ENCODE measurements at regions not wholly inside any gene's neighbourhood (a gene's known extent, or its start where the extent isn't known, plus 50 kb on each side); places are given as distances from the start of the nearest gene placed in this dataset.

GRCh38 chr10:130492266-130492934 lies 356.2 kb downstream of the GLRX3 start:
- peak in 1 of 4 donors; percentile 26 for ATAC-seq

GRCh38 chr10:130493021-130493420 lies 356.8 kb downstream of the GLRX3 start:
- Histone ChIP-seq H3K27ac (no peak overlapping the region), H3K4me1 (no peaks in the 10 kb centered on the region), H3K9me3 (no peaks in the 10 kb centered on the region), H3K4me3 (no peak overlapping the region), H3K36me3 (no peaks in the 10 kb centered on the region), H3K27me3 (no peaks in the 10 kb centered on the region)
- ATAC-seq, result no peak
- TF ChIP-seq CTCF (IDR thresholded peaks at IDR 0.05), result no peak
- no peak for TF ChIP-seq POLR2A (IDR thresholded peaks at IDR 0.05)
- 80% methylated on average over 3 of the region's 13 CpGs for WGBS (ENCODE audit: insufficient coverage, low coverage, low lambda C conversion rate, missing lambda C conversion rate)
- no peak for DNase-seq
- intact Hi-C loops (cut with DNase I), result no loop called here

More at GRCh38 chr10:130492266-130492934, 356.2 kb downstream of the GLRX3 start:
- no peaks in the 10 kb centered on the region for H3K27me3 ChIP-seq
- peak in 1 of 3 donors; percentile 35 for DNase-seq
- WGBS (ENCODE audit: insufficient coverage, low coverage, low lambda C conversion rate, missing lambda C conversion rate), result no CpG with 5 or more reads among the region's 3 CpGs
- H3K4me1 ChIP-seq, result no peaks in the 10 kb centered on the region
- H3K4me3 ChIP-seq, result no peak overlapping the region
- H3K9me3 ChIP-seq, result no peaks in the 10 kb centered on the region
- no peak overlapping the region for H3K27ac ChIP-seq
- H3K36me3 ChIP-seq, result no peaks in the 10 kb centered on the region
- no peak for TF ChIP-seq CTCF (IDR thresholded peaks at IDR 0.05)
- intact Hi-C loops (cut with DNase I), result no loop called here

GRCh38 chr10:130493446-130494145 lies 357.4 kb downstream of the GLRX3 start:
- ATAC-seq, result no peak
- Histone ChIP-seq H3K4me3 (no peak overlapping the region), H3K36me3 (no peaks in the 10 kb centered on the region), H3K27me3 (no peaks in the 10 kb centered on the region), H3K9me3 (no peaks in the 10 kb centered on the region), H3K27ac (no peak overlapping the region), H3K4me1 (no peaks in the 10 kb centered on the region)
- DNase-seq, result no peak
- TF ChIP-seq CTCF (IDR thresholded peaks at IDR 0.05), result no peak
- TF ChIP-seq POLR2A (IDR thresholded peaks at IDR 0.05), result no peak
- intact Hi-C loops (cut with DNase I), result no loop called here
- WGBS (ENCODE audit: insufficient coverage, low coverage, low lambda C conversion rate, missing lambda C conversion rate), result 52% methylated on average over 9 of the region's 25 CpGs

DNA sequence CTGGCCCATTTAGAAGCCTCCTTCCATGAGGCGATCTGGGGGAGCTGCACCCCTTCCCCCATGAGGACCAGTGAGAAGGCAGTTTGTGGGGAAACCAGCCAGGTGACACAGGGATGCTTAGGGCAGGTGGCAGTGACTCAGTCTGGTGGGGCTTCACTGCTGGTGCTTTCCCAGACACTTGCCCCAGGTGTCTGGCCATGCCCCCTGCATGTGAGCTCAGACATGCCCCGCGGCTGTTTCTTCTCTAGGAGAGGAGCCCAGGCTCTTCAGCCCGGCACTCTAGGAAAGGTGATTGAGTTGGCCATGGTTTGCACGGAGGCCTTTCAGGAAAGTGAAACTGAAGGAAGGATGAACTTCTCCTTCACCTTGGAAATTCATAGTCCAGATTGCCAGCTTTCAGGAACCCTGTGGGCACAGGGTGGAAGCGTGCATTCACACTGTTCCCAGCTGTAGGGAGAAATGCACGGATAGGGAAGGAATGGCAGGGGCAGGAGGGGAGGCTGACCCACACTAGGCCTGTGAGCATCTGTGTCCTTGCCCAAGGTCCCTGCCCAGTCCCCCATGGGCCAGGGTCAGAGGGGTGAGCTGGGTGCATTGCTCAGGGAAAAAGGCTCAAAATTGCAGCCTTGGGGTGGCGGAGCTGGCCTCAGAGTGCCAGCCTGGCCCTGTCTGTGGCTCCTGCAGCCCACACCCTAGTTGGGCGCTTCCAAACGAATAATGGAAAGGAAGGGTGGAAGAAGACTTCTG lies 359.1 kb downstream of the GLRX3 start:
- Histone ChIP-seq H3K27ac (no peak overlapping the region), H3K4me3 (no peak overlapping the region), H3K4me1 (no peaks in the 10 kb centered on the region), H3K36me3 (no peaks in the 10 kb centered on the region), H3K27me3 (no peaks in the 10 kb centered on the region), H3K9me3 (no peaks in the 10 kb centered on the region)
- intact Hi-C loops (cut with DNase I), result no loop called here
- TF ChIP-seq POLR2A (IDR thresholded peaks at IDR 0.05), result no peak
- no peak for TF ChIP-seq CTCF (IDR thresholded peaks at IDR 0.05)
- no peak for DNase-seq
- ATAC-seq, result no peak
- WGBS (ENCODE audit: insufficient coverage, low coverage, low lambda C conversion rate, missing lambda C conversion rate), result 67% methylated on average over 2 of the region's 10 CpGs

Data from right lobe of liver (tissue), 6 donors.